ENCODE measurements at regions not wholly inside any gene's neighbourhood (a gene's known extent, or its start where the extent isn't known, plus 50 kb on each side); places are given as distances from the start of the nearest gene placed in this dataset.
"Not testable (repeated sequence)": the region's sequence is repeated elsewhere in the genome, so short reads cannot be mapped to it uniquely, and the experiment has no call there.

DNA sequence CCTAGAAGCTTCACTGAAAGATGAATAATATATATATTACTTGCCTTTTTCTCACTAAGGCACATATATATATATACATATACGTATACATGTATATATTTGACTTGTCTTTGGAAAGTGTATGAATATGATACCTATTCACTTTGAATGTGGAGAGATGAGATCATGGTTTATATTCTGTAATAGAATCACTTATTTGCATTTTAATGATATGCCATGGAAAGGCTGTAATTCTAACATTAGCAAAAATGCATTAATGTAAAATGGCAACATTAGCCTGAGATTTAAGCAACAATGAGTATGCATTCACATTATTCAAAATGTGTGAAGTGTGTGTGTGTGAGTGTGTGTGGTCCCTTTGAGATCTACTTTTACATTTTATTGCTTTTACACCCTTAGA lies 54.5 kb upstream of the PRKD1 start:
- H3K27me3 ChIP-seq (ENCODE audit: control insufficient read depth, insufficient read depth, low read length), result no peaks in the 10 kb centered on the region
- no peak overlapping the region for H3K9ac ChIP-seq (ENCODE audit: low read length)
- H3K4me3 ChIP-seq (ENCODE audit: low read length), result no peak overlapping the region
- no peaks in the 10 kb centered on the region for H3K36me3 ChIP-seq (ENCODE audit: control insufficient read depth, insufficient read depth, low read length)
- H3K4me1 ChIP-seq (ENCODE audit: control insufficient read depth, insufficient read depth, low read length), result no peaks in the 10 kb centered on the region
- H3K27ac ChIP-seq (ENCODE audit: low read depth, low read length), result no peak overlapping the region

GRCh38 chr14:29982993-29983392 lies 55.3 kb upstream of the PRKD1 start:
- H3K4me3 ChIP-seq (ENCODE audit: low read length), result no peak overlapping the region
- H3K4me1 ChIP-seq (ENCODE audit: control insufficient read depth, insufficient read depth, low read length), result no peaks in the 10 kb centered on the region
- no peaks in the 10 kb centered on the region for H3K27me3 ChIP-seq (ENCODE audit: control insufficient read depth, insufficient read depth, low read length)
- H3K27ac ChIP-seq (ENCODE audit: low read depth, low read length), result no peak overlapping the region
- H3K9ac ChIP-seq (ENCODE audit: low read length), result no peak overlapping the region
- no peaks in the 10 kb centered on the region for H3K36me3 ChIP-seq (ENCODE audit: control insufficient read depth, insufficient read depth, low read length)

GRCh38 chr14:29990344-29990857 lies 62.8 kb upstream of the PRKD1 start:
- not testable (repeated sequence) for H3K27ac ChIP-seq (ENCODE audit: low read depth, low read length); H3K4me3 ChIP-seq (ENCODE audit: low read length); H3K9ac ChIP-seq (ENCODE audit: low read length); H3K4me1 ChIP-seq (ENCODE audit: control insufficient read depth, insufficient read depth, low read length); H3K36me3 ChIP-seq (ENCODE audit: control insufficient read depth, insufficient read depth, low read length); H3K27me3 ChIP-seq (ENCODE audit: control insufficient read depth, insufficient read depth, low read length)

GRCh38 chr14:29990993-29991392 lies 63.3 kb upstream of the PRKD1 start:
- no peak overlapping the region for H3K9ac ChIP-seq (ENCODE audit: low read length)
- H3K4me3 ChIP-seq (ENCODE audit: low read length), result no peak overlapping the region
- no peaks in the 10 kb centered on the region for H3K4me1 ChIP-seq (ENCODE audit: control insufficient read depth, insufficient read depth, low read length)
- no peaks in the 10 kb centered on the region for H3K27me3 ChIP-seq (ENCODE audit: control insufficient read depth, insufficient read depth, low read length)
- H3K27ac ChIP-seq (ENCODE audit: low read depth, low read length), result no peak overlapping the region
- H3K36me3 ChIP-seq (ENCODE audit: control insufficient read depth, insufficient read depth, low read length), result no peaks in the 10 kb centered on the region

GRCh38 chr14:29993143-29993542 lies 65.5 kb upstream of the PRKD1 start:
- no peaks in the 10 kb centered on the region for H3K4me1 ChIP-seq (ENCODE audit: control insufficient read depth, insufficient read depth, low read length)
- no peaks in the 10 kb centered on the region for H3K36me3 ChIP-seq (ENCODE audit: control insufficient read depth, insufficient read depth, low read length)
- H3K9ac ChIP-seq (ENCODE audit: low read length), result no peak overlapping the region
- H3K4me3 ChIP-seq (ENCODE audit: low read length), result no peak overlapping the region
- no peaks in the 10 kb centered on the region for H3K27me3 ChIP-seq (ENCODE audit: control insufficient read depth, insufficient read depth, low read length)
- H3K27ac ChIP-seq (ENCODE audit: low read depth, low read length), result no peak overlapping the region

GRCh38 chr14:29999013-29999539 lies 71.4 kb upstream of the PRKD1 start:
- H3K4me1 ChIP-seq (ENCODE audit: control insufficient read depth, insufficient read depth, low read length), result no peaks in the 10 kb centered on the region
- H3K4me3 ChIP-seq (ENCODE audit: low read length), result no peak overlapping the region
- H3K27me3 ChIP-seq (ENCODE audit: control insufficient read depth, insufficient read depth, low read length), result no peaks in the 10 kb centered on the region
- H3K9ac ChIP-seq (ENCODE audit: low read length), result no peak overlapping the region
- no peak overlapping the region for H3K27ac ChIP-seq (ENCODE audit: low read depth, low read length)
- no peaks in the 10 kb centered on the region for H3K36me3 ChIP-seq (ENCODE audit: control insufficient read depth, insufficient read depth, low read length)

DNA sequence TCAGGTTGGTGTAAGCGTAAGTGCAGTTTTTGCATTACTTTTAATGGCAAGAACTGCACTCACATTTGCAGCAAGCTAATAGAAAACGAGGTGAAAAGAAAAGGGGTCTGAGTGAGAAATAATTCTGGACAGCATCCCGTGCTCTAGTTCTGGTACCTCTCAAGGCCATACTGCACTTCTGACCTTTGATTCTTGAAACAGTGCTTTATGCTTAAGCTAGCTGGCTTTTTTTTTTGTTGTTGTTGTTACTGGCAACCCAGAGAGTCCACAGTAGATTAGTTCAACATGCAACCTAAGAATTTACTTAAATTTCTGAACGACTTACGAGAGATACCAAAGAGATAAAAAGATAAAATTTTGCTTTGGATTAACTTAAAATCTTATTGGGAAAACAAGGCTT lies 75.2 kb upstream of the PRKD1 start:
- no peak overlapping the region for H3K4me3 ChIP-seq (ENCODE audit: low read length)
- no peaks in the 10 kb centered on the region for H3K36me3 ChIP-seq (ENCODE audit: control insufficient read depth, insufficient read depth, low read length)
- H3K27me3 ChIP-seq (ENCODE audit: control insufficient read depth, insufficient read depth, low read length), result no peaks in the 10 kb centered on the region
- no peak overlapping the region for H3K9ac ChIP-seq (ENCODE audit: low read length)
- no peak overlapping the region for H3K27ac ChIP-seq (ENCODE audit: low read depth, low read length)
- no peaks in the 10 kb centered on the region for H3K4me1 ChIP-seq (ENCODE audit: control insufficient read depth, insufficient read depth, low read length)

- Histone ChIP-seq H3K27ac (ENCODE audit: low read depth, low read length) (no peak overlapping the region), H3K9ac (ENCODE audit: low read length) (no peak overlapping the region), H3K27me3 (ENCODE audit: control insufficient read depth, insufficient read depth, low read length) (no peaks in the 10 kb centered on the region), H3K4me1 (ENCODE audit: control insufficient read depth, insufficient read depth, low read length) (no peaks in the 10 kb centered on the region), H3K4me3 (ENCODE audit: low read length) (no peak overlapping the region), H3K36me3 (ENCODE audit: control insufficient read depth, insufficient read depth, low read length) (no peaks in the 10 kb centered on the region)
Measured at GRCh38 chr14:30005114-30005808, 77.6 kb upstream of the PRKD1 start.

DNA sequence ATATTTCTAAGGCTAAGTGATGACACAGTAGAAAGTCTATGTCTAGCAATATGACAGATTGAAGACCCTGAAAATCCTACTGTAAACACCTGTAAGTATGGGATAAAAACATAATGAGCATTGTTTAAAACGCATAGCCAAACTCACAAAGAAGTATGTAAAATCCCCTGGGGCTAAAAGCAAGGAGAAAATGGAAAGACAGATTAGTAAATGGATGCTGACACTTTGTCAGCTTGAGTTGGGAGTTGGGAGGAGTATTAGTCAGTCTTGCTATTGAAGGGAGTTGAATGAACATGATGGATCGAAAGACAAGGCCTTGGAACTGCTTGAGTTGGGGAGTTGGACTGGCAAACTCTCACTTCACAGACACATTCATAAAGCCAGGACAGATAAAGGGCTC lies 79.0 kb upstream of the PRKD1 start:
- Histone ChIP-seq H3K36me3 (ENCODE audit: control insufficient read depth, insufficient read depth, low read length) (no peaks in the 10 kb centered on the region), H3K4me1 (ENCODE audit: control insufficient read depth, insufficient read depth, low read length) (no peaks in the 10 kb centered on the region), H3K27ac (ENCODE audit: low read depth, low read length) (no peak overlapping the region), H3K27me3 (ENCODE audit: control insufficient read depth, insufficient read depth, low read length) (no peaks in the 10 kb centered on the region), H3K4me3 (ENCODE audit: low read length) (no peak overlapping the region), H3K9ac (ENCODE audit: low read length) (no peak overlapping the region)

GRCh38 chr14:30015489-30015888 lies 87.8 kb upstream of the PRKD1 start:
- no peak overlapping the region for H3K27ac ChIP-seq (ENCODE audit: low read depth, low read length)
- no peaks in the 10 kb centered on the region for H3K4me1 ChIP-seq (ENCODE audit: control insufficient read depth, insufficient read depth, low read length)
- H3K36me3 ChIP-seq (ENCODE audit: control insufficient read depth, insufficient read depth, low read length), result no peaks in the 10 kb centered on the region
- H3K9ac ChIP-seq (ENCODE audit: low read length), result no peak overlapping the region
- no peaks in the 10 kb centered on the region for H3K27me3 ChIP-seq (ENCODE audit: control insufficient read depth, insufficient read depth, low read length)
- H3K4me3 ChIP-seq (ENCODE audit: low read length), result no peak overlapping the region

- Histone ChIP-seq H3K36me3 (ENCODE audit: control insufficient read depth, insufficient read depth, low read length) (no peaks in the 10 kb centered on the region), H3K9ac (ENCODE audit: low read length) (no peak overlapping the region), H3K4me3 (ENCODE audit: low read length) (no peak overlapping the region), H3K27ac (ENCODE audit: low read depth, low read length) (no peak overlapping the region), H3K27me3 (ENCODE audit: control insufficient read depth, insufficient read depth, low read length) (no peaks in the 10 kb centered on the region), H3K4me1 (ENCODE audit: control insufficient read depth, insufficient read depth, low read length) (no peaks in the 10 kb centered on the region)
Measured at GRCh38 chr14:30016002-30016401, 88.4 kb upstream of the PRKD1 start.

DNA sequence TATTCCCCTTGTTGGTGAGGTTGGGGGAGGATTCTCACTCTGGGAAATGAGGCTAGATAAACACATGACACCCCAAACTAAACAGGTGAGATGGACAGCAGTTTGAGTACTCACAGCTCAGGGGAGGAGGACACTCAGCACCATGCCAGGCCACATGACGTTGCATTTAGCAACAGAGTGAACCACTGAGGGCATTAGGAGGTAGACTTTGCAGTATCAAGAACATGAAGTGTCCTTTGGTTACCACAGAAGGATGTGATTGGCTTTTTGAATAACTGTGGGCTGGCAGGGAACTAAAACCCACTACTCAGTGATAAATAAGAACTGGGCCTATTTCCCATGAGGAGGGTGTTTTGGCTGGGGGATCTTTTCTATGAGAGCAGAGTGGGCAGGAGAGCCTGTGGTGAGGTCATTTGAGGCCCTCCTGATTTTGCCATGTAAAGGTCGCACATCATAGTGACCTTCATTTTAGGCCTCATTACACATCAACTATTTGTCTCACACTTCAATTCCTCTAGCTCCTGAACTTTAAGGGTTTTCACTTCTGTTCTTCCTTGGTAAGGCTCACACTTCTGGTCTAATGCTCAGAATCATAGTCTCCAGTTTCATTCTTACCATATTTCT lies 89.8 kb upstream of the PRKD1 start:
- Histone ChIP-seq H3K36me3 (ENCODE audit: control insufficient read depth, insufficient read depth, low read length) (no peaks in the 10 kb centered on the region), H3K4me1 (ENCODE audit: control insufficient read depth, insufficient read depth, low read length) (no peaks in the 10 kb centered on the region), H3K9ac (ENCODE audit: low read length) (no peak overlapping the region), H3K27ac (ENCODE audit: low read depth, low read length) (no peak overlapping the region), H3K4me3 (ENCODE audit: low read length) (no peak overlapping the region), H3K27me3 (ENCODE audit: control insufficient read depth, insufficient read depth, low read length) (no peaks in the 10 kb centered on the region)

GRCh38 chr14:30020271-30020670 lies 92.6 kb upstream of the PRKD1 start:
- H3K4me3 ChIP-seq (ENCODE audit: low read length), result no peak overlapping the region
- H3K36me3 ChIP-seq (ENCODE audit: control insufficient read depth, insufficient read depth, low read length), result no peaks in the 10 kb centered on the region
- H3K27me3 ChIP-seq (ENCODE audit: control insufficient read depth, insufficient read depth, low read length), result no peaks in the 10 kb centered on the region
- H3K4me1 ChIP-seq (ENCODE audit: control insufficient read depth, insufficient read depth, low read length), result no peaks in the 10 kb centered on the region
- no peak overlapping the region for H3K27ac ChIP-seq (ENCODE audit: low read depth, low read length)
- H3K9ac ChIP-seq (ENCODE audit: low read length), result no peak overlapping the region
